ENCODE measurements at regions not wholly inside any gene's neighbourhood (a gene's known extent, or its start where the extent isn't known, plus 50 kb on each side); places are given as distances from the start of the nearest gene placed in this dataset.

DNA sequence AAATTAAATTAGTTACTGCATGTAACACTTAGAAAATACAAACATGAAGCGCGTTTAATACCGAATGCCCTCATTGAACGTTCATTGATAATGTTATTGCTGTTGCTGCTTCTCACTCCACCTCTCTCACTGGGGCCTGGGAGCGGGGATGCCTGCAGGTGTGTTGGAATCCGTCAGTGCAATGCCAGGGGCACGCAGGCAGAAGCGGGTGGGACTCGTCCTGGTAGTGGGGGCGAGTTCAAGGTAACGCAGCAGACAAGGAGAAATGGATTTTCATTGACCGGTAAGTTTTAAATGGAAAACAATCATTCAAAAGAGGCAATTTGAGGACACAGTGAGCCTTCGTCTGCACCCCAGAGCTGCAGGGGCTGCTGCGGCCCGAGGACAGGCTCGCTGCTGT, 71.2 kb upstream of the AFDN start:
- no peak for DNase-seq (ENCODE audit: low spot score)

DNA sequence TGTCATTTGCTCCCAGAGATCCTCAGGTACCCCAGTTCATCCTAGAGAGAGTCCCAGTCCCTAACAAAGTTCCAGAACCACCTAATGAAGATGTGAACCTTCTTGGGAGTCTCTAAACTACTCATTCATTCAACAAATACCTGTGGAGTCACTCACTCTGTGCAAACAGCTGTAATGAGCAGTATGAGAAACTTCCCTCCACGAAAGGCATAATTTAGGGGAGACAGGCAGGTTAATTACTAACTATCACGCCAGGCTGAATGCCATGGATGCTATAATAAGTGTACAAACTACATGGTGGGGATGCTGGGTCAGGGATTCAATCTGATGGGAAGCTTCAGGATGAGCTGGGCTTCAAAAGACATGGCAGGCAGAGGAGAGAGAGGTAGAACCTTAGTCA, 70.1 kb upstream of the AFDN start:
- DNase-seq (ENCODE audit: low spot score), result no peak

DNA sequence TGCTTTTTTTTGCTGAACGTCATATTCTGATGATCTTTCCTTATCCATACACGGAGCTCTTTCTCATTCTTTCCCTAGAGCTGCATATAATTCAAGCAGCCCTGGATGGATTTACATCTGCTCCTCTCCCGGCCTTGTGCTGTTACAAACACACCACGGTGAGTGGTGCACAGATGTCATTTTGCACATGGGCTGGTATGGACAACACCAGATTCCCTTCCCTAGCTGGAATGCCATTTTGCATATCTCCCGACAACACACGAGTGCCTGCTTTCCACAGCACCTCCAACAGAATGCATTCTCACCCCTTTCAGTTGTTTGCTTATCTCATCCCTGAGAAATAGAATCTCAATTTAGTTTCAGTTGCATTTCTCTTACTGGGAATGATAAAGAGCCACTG, 69.5 kb upstream of the AFDN start:
- DNase-seq (ENCODE audit: low spot score), result no peak

DNA sequence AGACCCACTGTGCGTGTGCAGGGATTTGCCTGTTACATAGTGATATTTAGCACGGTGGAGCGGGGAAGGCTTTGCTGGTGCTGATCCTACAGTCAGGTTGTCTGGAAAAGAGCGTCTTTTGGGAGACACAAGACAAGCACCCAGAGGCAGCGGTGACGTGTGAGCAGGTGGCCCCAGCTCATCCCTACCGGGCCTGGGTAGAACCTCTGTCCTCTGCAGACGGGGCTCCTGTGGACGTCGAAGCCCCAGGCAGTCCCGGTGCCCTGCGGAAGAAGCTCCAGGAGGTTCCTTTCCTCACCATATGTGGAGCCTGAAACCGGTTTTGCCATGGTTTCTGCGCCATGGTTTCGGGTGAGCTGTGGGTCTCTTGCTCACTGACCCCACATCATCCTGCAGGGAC, 68.9 kb upstream of the AFDN start:
- no peak for DNase-seq (ENCODE audit: low spot score)

DNA sequence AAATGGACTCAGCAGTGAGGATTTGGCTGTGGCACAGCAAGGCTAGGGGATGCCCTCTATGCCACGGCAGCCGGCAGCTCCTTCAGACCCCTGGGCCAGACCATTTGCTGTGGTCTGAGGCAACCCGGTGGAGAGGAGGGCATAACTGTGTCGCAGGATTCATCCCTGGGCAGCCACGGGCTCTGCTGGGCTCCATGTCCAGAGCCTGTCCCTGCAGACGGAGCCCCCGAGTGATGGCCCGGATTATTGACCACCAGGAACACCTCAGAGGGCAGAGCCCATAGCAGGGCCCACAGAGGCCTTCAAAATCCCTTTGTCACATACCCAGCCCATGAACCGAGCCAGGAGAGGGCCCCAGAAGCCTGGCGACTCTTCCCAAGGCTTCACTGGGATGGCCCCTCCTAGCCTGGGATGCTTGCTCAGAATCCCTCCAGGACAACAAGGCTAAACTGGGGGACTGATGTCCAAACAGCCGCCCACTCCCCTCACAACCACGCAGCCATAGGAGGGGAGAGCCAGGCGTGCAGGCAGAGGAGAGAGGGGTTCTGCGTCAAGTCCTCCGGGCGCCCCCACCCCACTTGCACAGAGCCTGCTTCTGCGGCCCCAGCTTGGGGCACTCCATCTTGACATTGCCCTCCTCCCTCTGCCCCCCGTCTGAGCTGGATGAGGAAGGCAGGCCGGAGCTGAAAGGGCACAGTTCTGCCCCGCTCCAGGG, 68.2 kb upstream of the AFDN start:
- DNase-seq (ENCODE audit: low spot score), result no peak

DNA sequence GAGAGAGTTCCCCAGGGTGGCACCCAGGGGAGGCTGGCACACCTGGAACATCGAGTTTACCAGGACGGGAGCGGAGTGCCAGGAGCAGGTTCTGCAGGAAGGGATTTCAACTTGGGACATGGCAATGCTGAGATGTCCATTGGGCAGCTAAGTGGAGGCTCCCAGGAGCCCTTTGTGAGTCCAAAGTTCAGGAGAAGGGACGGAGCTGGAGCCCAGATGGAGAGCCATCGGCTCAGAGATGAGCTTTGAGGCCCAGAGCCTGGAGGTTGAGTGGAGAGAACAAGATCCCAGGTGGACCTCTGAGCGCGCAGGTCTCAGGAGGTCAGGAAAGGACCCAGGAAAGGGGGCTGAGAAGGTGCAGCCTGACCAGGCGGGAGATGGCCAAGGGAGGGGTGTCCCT, 67.5 kb upstream of the AFDN start:
- no peak for DNase-seq (ENCODE audit: low spot score)

DNA sequence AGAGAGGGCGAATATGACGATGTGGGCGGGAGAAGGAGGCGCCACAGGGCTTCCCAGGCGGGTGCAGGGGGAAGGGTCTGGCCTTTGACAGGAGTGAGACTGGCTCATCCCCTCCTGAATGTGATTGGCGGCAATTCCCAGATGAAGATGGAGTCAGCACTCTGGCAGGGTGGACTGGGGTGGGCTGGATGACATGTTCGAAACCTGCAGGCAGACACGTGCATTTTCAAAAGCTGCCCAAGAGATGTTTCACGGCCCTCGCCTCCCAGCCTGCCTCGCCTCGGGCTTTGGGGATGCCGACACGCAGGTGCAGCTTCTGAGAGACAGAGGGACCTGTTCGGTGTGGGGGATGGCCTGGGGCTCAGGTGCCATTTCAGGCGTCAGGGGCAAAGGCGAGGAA, 66.8 kb upstream of the AFDN start:
- DNase-seq (ENCODE audit: low spot score), result no peak

DNA sequence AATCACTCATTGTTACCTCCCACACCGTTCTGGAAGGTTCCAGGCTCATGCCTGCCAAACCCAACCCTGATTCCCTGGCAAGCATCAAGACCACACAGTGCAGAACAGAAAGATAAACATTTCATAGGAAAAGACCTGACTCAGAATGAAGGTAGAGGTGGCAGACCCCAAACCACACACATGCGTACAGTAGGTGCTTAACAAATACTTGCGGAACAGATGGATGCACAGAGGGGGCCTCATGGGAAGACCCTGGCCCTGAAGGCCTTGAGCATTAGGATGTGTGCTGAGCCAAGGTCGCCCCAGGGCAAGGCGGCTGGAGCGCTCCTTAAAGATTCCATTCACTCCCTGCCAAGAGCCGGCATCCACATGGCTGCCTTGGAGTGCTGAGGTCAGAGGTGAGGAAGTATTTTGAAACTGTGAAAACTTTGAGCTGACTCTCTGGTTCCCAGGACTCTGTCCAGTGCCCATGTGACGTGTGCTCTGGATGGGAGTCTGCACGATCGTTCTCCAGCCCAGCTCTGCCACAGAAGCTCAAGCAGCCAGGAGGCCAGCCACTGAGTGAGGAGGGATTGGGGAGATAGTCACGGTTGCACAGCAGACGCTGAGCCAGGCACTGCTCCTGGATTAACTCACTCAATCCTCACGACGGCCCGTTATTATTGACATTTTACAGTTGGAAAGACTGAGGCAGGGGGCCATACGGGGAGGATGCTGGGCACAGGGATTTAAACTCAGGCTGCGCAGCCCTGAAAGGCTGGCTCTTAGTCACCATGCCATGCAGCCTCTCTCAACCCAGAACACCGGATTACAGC, 65.5 kb upstream of the AFDN start:
- no peak for DNase-seq (ENCODE audit: low spot score)

DNA sequence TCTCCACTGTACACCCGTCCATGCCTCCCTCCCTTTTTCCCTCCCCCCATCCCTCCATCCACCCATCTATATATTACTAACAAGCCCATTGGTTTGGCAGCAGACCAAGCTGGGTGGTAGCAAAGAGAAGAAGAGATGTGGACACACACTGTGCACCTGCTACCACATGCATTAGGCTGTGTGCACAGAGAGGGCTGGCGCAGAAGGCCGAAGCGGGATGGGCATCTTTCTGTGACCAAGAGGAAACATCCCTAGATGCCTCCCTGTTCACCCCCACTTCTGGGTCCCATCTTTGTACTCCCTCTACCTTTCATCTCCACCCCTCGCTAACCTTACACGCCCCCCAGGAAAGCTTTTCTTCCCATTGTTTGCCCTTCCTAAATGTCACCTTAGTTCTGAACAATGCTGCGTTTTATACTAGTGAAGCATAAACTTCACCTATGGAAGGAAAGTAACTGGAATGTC, 64.9 kb upstream of the AFDN start:
- DNase-seq (ENCODE audit: low spot score), result no peak

DNA sequence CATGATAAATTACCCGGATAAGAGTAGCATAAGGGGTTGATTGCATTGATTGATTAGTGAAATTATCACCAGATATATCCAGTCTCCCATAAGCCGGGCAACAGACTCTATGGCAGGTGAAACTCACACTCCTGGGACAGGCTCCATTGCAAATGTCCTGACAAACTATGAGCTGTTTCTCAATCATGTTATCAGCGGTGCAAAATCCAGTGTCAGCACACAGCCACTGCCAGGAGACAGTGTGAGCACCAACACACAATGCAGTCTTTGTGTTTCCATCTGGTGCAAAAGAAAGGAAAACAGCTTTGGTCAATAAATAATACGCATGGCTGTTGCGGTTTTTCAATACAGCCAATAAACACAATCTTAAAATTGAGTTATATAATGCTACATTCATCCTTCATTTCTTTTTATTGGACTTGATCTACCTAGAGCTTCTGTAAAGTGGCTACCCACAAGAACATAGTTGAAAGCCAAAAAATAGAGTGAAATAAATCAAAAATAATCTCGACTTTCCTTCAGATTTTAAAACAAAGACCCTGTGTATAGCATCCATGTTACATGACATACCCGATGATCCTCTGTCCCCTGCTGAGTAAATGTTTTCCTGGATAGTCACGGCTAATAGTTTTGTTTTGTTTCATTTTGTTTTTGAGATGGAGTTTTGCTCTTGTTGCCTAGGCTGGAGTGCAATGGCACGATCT, 64.3 kb upstream of the AFDN start:
- no peak for DNase-seq (ENCODE audit: low spot score)

DNA sequence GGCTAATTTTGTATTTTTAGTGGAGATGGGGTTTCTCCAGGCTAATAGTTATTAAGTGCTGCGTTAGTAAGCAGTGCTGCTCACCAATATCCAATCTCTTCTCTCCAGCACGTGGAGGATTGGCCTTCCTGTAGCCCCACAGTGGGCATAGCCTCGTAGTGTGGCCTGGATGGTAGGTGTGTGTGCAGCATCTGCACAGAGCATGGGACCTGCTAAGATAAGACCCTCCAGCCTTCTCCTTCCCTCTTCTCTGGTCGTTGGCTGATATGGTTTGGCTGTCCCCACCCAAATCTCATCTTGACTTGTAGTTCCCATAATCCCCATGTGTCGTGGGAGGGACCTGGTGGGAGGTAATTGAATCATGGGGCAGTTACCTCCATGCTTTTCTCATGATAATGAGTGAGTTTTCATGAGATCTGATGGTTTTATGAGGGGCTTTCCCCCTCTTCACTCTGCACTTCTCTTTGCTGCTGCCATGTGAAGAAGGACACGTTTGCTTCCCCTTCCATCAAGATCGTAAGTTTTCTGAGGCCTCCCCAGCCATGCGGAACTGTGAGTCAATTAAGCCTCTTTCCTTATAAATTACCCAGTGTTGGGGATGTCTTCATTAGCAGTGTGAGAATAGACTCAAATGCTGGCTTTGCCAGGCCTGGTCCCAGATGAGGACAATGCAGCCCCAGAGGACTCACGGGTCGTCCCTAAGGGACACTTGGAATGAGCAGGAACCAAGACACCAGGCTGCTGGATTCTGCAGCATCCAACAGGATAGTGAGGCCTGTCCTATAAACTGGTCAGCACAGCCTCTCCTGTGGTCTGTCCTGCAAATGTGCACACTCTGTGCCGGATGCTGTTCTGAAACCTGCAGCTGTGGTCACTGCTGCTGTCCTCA, 63.4 kb upstream of the AFDN start:
- no peak for DNase-seq (ENCODE audit: low spot score)

DNA sequence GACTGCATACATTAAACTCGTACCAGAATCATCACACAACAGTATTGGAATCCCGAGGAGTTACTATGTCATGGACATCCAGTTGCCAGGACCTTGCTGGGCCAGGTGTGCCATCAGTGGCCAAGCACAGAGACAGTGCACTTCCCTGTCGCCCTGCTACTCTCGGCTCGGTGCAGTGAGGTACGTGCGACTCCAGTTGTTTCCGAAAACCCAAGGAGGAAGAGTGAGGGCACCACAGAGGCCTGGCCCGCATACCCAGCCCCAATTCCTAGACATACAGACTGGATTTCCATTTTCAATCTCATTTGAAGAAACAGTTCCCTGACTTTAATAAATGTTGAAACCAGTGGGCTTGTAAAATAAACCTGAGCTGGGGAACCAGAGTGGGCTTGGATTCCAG, 62.5 kb upstream of the AFDN start:
- DNase-seq (ENCODE audit: low spot score), result no peak

DNA sequence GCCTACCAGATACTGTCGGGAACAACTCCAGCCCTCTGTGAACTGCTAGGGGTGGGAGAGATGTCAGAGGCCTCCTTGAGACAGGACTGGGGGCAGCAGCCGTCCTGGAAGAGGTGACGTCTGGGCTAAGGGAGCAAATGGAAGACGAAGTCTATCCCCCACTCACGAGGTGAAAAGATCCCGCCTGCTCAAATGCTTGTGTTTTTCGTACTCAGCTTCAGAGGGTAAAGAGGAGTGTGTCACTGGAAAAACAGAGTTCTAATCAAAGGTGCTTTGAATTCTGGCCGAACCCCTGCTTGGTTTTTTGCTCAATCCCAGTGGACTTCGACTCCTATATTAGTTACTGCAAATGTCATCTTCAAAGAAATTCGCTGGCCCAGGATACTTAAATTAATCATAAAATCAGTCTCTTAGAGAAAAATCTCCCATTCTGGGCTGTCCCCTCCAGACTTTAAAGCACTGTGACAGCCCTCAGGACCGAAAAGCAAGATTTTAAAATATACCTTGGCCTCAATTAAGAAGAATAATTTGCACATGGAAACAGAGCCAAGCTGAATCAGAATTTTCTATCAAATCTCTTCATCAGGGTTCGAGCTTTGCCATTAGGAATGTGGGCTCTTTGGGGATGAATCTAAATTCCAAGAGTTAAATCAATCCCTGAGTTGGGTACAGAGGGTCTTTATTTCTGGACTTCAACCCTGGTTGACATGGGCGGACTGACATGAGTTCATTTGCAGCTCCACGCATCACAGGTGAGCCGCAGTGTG, 61.8 kb upstream of the AFDN start:
- DNase-seq (ENCODE audit: low spot score), result no peak

DNA sequence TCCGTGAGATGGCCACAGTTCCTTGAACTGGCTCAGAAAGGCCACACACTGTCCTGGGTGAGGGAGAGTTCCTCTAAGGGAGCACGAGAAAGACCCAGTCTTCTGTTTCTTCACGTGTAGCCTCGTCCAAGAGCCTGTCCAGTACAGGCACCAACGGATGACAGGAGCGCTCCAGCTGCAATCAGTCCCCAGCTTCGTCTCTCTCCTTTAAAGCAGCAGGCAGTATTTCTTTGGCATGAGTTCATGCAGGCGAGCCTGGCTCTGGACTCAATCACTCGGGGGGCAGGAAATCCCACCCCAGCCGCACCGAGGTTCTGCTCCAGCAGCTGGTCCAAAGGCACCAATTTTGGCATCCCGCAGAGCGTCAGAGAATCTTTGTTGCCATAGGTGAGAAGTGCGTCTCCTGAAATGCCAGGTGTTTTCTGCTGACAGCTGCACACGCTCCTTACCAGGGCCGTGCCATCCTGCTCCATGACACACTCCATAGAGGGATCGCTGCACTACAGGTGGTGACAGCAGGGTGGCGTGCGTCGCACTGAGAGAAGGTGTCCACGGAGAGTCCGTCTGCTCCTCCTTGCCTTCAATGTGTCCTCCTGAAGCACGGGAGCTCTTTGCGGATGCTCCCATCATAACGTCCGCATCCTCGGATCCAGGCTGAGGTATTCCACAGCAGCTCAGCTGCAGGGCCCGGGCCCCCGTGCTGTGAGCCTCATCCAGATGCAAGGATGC, 59.6 kb upstream of the AFDN start:
- no peak for DNase-seq (ENCODE audit: low spot score)

DNA sequence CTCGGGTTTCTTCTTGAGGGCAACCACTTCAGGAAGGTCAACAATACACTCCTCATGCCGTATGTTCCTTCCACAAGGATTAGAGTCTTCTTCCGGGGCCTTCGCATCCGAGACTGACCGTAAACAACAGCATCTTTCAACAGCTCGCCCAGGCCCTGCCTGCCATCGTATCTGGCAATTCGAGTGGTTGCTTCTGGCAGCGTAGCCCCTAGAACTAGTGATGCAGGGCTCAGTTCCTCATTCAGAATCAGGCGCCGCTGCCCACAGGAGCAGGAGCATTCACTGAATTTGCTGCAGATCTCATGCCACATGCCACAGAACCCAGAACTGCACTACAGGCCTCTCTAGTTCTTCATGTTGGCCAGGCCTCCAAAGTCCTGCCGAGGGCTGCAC, 59.0 kb upstream of the AFDN start:
- no peak for DNase-seq (ENCODE audit: low spot score)

DNA sequence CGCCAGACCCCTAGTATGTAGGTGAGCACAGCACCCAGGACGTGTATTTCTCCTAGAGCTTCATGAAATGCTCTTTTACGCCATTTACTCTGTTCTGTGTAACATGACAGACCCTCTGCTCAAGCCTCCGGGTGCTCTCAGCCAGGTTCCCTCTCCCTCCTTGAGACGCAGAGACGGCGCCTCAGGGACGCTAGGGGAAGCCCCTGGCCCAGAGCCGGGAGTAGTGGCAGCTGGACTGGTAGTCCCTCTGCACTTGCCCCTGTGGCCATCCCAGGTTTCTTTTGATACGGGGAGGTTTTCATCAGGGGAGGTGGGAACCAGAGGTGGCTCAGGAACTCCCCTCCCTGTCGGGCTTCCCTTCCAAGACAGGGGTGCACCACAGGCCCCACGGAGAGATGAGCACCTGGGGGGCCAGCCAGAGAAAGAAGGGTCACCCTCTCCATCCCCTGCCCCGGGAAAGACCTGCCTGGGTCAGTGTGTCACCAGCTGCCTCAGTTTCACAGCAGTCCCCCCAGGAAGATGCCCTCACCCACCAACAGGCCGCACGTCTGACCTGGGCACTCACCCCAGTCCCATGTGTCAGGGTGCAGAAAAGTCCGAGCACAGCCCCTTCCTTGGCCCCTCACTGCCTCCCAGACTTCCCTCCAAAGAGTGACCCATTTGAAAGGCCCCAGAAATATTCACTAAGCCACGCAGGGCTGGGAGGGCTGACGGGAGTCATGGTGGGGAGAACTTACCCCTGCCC, 58.1 kb upstream of the AFDN start:
- no peak for DNase-seq (ENCODE audit: low spot score)

DNA sequence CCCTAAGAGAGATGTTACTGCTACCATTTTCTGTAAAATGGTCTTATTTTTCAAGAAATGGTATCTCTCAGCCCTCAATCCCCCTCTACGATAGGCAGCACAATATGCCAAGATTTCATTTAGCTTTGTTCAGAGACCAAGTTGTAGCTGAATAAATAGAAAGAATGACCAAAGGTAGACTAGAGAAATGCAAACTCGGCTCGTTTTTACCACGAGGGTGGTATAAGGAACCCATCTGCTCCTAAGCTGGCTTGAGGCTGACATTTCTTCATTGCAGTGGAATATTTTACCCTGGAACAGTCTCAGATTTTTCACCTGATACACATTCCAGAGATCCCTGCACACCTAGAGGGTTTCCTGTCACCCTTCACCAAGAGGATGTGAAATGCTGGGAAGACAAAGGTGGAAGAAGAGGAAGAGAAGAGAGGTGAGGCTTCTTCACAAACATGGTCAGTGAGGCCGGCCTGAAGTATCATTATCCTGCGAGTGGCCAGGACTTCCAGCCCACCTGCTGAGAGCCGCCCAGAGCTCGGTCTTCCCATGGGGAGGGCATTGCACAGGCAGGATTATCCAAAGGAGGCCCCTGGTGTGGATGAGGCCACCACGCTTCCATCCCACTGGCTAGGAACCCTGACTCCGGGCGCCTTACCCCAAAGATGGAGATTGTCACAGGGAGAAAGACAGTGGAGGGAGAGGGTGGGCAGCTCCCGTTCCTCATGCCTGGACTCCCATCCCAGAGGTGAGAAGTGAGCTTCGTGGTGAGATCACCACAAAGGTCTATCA, 57.1 kb upstream of the AFDN start:
- DNase-seq (ENCODE audit: low spot score), result no peak

DNA sequence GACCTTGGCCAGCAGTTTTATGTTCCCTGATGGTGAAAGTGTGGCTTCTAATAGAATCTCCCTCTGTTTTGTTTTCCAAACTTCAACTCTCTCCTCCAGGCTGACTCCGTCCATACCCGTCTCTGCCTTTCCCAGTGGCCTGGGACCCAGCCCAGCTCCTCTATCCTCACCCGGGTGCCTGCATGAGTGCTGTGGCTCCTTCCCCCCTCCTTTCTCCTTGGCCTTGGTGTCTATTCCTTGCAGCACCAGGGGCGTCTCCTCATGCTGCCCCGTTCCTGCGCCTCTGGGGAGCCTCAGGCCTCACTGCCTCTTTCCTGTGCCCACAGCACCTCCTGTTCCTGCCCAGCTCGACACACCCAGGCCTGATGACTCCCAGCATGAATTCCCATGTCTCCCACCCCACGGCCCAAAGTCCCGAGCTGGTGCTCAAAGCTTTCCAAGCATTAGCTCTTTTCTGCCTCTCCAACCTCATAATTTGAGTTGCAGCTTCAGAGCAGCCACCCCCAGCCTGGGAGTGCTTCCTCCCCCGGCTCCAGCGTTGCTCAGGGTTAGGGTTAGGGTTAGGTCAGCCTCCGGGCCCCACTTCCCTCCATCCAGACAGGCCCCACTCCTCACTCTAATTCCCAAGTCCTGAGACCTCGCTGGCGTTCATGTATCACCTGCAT, 56.3 kb upstream of the AFDN start:
- DNase-seq (ENCODE audit: low spot score), result no peak

DNA sequence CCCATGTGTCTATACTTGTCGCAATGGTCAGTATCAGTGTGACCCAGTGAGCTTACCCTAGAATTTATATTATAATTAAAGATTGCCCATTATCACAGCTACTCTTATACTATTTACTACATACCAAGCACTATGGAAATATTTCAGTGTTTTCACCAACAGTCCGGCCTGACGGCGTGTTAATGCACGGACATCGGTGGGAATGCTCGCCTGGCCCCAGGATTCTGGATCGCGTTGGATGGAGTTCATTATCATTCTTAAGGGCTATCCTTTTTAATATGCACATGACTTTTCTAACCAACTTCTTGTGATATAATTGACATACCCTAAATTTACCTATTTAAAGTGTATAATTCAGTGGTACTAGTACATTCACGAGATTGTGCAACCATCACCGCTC, 51.8 kb upstream of the AFDN start:
- no peak for DNase-seq (ENCODE audit: low spot score)

Data from AG08395 (cell line).